ENCODE measurements at regions not wholly inside any gene's neighbourhood (a gene's known extent, or its start where the extent isn't known, plus 50 kb on each side); places are given as distances from the start of the nearest gene placed in this dataset.
"Not testable (repeated sequence)": the region's sequence is repeated elsewhere in the genome, so short reads cannot be mapped to it uniquely, and the experiment has no call there.

DNA sequence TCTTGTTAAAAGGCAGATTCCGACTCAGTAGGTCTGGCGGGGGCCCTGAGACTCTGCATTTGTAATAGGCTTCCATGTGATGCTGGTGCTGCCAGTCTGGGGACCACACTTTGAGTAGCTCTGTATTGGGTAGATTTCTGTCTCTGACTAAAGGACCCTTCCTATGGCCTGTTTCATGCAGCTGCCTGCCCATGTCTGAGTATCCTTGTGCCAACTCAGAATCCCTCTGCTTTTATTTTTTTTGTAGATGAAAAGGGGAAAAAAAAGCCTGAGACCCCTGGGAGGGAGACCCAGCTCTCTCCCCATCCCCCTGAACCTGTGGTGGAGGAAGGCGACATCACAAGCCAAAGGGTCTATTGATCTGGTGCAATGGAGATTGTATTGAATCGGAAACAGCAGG is 81.9 kb downstream of the EBLN2 start:
- intact Hi-C loops (cut with micrococcal nuclease): no loop called here
- Mint-ChIP-seq H3K36me3 (no peaks in the 10 kb centered on the region), H3K4me1 (no peaks in the 10 kb centered on the region), H3K9me3 (no peaks in the 10 kb centered on the region), H3K27ac (no peak overlapping the region), H3K4me3 (no peak overlapping the region), H3K27me3 (ENCODE audit: low read depth in 2 of 2) (peaks cover 0 to 7% of the 10 kb centered on the region in 2 donors)
- WGBS (ENCODE audit: insufficient coverage): 96% methylated on average over 4 of the region's 4 CpGs
- Histone ChIP-seq H3K9me3 (ENCODE audit: control insufficient read depth, insufficient read depth, low read length) (no peaks in the 10 kb centered on the region), H3K27ac (ENCODE audit: low read length) (no peak overlapping the region), H3K36me3 (ENCODE audit: control insufficient read depth, insufficient read depth, low read length) (no peaks in the 10 kb centered on the region), H3K27me3 (ENCODE audit: control insufficient read depth, insufficient read depth, low read length) (peaks cover 2% of the 10 kb centered on the region), H3K4me1 (ENCODE audit: control insufficient read depth, insufficient read depth, low read length) (no peaks in the 10 kb centered on the region), H3K4me3 (ENCODE audit: low read length) (no peak overlapping the region)
- TF ChIP-seq, protein P1, sequence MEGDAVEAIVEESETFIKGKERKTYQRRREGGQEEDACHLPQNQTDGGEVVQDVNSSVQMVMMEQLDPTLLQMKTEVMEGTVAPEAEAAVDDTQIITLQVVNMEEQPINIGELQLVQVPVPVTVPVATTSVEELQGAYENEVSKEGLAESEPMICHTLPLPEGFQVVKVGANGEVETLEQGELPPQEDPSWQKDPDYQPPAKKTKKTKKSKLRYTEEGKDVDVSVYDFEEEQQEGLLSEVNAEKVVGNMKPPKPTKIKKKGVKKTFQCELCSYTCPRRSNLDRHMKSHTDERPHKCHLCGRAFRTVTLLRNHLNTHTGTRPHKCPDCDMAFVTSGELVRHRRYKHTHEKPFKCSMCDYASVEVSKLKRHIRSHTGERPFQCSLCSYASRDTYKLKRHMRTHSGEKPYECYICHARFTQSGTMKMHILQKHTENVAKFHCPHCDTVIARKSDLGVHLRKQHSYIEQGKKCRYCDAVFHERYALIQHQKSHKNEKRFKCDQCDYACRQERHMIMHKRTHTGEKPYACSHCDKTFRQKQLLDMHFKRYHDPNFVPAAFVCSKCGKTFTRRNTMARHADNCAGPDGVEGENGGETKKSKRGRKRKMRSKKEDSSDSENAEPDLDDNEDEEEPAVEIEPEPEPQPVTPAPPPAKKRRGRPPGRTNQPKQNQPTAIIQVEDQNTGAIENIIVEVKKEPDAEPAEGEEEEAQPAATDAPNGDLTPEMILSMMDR (IDR thresholded peaks at IDR 0.05): no peak
- DNase-seq (no peak), ATAC-seq (no peak)

DNA sequence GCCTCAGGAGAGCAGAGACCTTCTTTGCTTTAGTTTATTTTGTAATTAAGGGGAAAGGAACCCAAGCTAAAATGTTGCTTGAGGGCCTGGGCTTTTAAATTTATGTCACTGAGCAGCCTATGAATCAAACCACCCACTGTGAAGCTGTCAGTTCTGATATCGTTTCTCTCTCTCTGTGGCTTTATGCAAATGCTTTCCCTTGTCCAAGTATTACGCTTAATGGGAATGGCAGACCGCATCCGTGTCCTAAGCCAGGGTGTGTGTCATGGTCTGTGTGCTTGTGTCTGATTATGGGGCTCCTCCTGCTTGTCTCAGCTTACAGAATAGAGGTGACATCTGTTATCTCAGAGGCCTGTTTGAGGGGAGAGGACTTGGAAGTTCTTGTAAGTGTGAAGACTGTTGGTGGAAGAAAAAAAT is 82.4 kb downstream of the EBLN2 start:
- H3K27me3 ChIP-seq (ENCODE audit: control insufficient read depth, insufficient read depth, low read length): peaks cover 2% of the 10 kb centered on the region
- TF ChIP-seq, protein P1 (IDR thresholded peaks at IDR 0.05): no peak
- no peak overlapping the region for H3K4me3 ChIP-seq (ENCODE audit: low read length)
- no peaks in the 10 kb centered on the region for H3K36me3 ChIP-seq (ENCODE audit: control insufficient read depth, insufficient read depth, low read length)
- H3K9me3 Mint-ChIP-seq: no peaks in the 10 kb centered on the region
- no peaks in the 10 kb centered on the region for H3K36me3 Mint-ChIP-seq
- H3K27ac Mint-ChIP-seq: no peak overlapping the region
- H3K9me3 ChIP-seq (ENCODE audit: control insufficient read depth, insufficient read depth, low read length): no peaks in the 10 kb centered on the region
- WGBS (ENCODE audit: insufficient coverage): 42% methylated on average over 4 of the region's 4 CpGs
- DNase-seq (no peak), ATAC-seq (no peak)
- peaks cover 0 to 8% of the 10 kb centered on the region in 2 donors for H3K27me3 Mint-ChIP-seq (ENCODE audit: low read depth in 2 of 2)
- no peaks in the 10 kb centered on the region for H3K4me1 Mint-ChIP-seq
- H3K27ac ChIP-seq (ENCODE audit: low read length): no peak overlapping the region
- intact Hi-C loops (cut with micrococcal nuclease): no loop called here
- no peaks in the 10 kb centered on the region for H3K4me1 ChIP-seq (ENCODE audit: control insufficient read depth, insufficient read depth, low read length)
- H3K4me3 Mint-ChIP-seq: no peak overlapping the region

DNA sequence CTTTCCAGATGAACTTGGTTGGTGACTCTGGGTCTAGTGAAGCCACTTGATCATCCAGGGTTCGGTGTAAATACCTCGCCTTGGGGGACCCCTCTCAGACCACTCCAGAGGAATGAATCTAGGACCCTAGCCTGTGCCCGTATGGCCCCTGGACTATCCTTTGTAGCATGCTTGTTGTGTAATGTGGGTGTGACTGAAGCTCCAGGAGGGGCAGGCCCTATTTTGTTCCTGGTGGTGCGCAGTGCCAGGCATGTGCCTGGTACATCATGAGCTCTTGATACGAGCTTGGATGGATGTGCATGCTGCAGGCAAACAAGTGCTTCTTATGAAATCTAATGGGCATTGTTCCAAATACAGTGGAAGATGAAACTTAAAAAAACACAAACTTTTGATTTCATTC is 82.8 kb downstream of the EBLN2 start:
- intact Hi-C loops (cut with micrococcal nuclease): no loop called here
- H3K4me3 ChIP-seq (ENCODE audit: low read length): no peak overlapping the region
- H3K27ac ChIP-seq (ENCODE audit: low read length): no peak overlapping the region
- H3K9me3 ChIP-seq (ENCODE audit: control insufficient read depth, insufficient read depth, low read length): no peaks in the 10 kb centered on the region
- no peaks in the 10 kb centered on the region for H3K36me3 ChIP-seq (ENCODE audit: control insufficient read depth, insufficient read depth, low read length)
- H3K4me1 ChIP-seq (ENCODE audit: control insufficient read depth, insufficient read depth, low read length): no peaks in the 10 kb centered on the region
- TF ChIP-seq, protein P1 (IDR thresholded peaks at IDR 0.05): no peak
- Mint-ChIP-seq H3K9me3 (no peaks in the 10 kb centered on the region), H3K4me3 (no peak overlapping the region), H3K36me3 (no peaks in the 10 kb centered on the region), H3K27ac (no peak overlapping the region), H3K4me1 (no peaks in the 10 kb centered on the region), H3K27me3 (ENCODE audit: low read depth in 2 of 2) (peaks cover 0 to 10% of the 10 kb centered on the region in 2 donors)
- WGBS (ENCODE audit: insufficient coverage): 79% methylated on average over 5 of the region's 5 CpGs
- ATAC-seq: no peak
- H3K27me3 ChIP-seq (ENCODE audit: control insufficient read depth, insufficient read depth, low read length): peaks cover 2% of the 10 kb centered on the region
- no peak for DNase-seq

DNA sequence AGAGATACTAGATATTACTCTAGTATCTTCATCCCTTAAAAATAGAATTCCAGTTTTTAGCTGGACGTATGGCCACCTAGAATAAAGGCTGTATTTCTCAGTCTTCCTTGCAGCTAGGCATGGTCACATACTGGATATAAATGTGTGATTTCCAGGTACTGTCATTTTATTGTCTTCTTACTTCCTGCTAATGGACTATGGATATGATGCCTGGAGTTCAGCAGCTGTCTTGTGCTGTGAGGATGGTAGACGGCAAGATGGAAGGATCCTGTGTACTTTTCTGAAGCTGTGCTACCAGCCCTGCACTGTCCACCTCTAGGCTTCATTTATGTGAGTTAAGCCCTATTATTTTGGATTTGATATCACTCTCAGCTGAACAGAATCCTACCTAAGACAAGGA is 83.4 kb downstream of the EBLN2 start:
- Histone ChIP-seq H3K27ac (ENCODE audit: low read length) (no peak overlapping the region), H3K4me3 (ENCODE audit: low read length) (no peak overlapping the region), H3K27me3 (ENCODE audit: control insufficient read depth, insufficient read depth, low read length) (peaks cover 2% of the 10 kb centered on the region), H3K36me3 (ENCODE audit: control insufficient read depth, insufficient read depth, low read length) (no peaks in the 10 kb centered on the region), H3K4me1 (ENCODE audit: control insufficient read depth, insufficient read depth, low read length) (no peaks in the 10 kb centered on the region), H3K9me3 (ENCODE audit: control insufficient read depth, insufficient read depth, low read length) (no peaks in the 10 kb centered on the region)
- H3K27me3 Mint-ChIP-seq (ENCODE audit: low read depth in 2 of 2): peaks cover 0 to 10% of the 10 kb centered on the region in 2 donors
- ATAC-seq (no peak), DNase-seq (no peak)
- TF ChIP-seq, protein P1 (IDR thresholded peaks at IDR 0.05): no peak
- no peaks in the 10 kb centered on the region for H3K9me3 Mint-ChIP-seq
- WGBS (ENCODE audit: insufficient coverage): 92% methylated on average over 2 of the region's 2 CpGs
- no peaks in the 10 kb centered on the region for H3K4me1 Mint-ChIP-seq
- no peak overlapping the region for H3K27ac Mint-ChIP-seq
- no peak overlapping the region for H3K4me3 Mint-ChIP-seq
- intact Hi-C loops (cut with micrococcal nuclease): no loop called here
- H3K36me3 Mint-ChIP-seq: no peaks in the 10 kb centered on the region

DNA sequence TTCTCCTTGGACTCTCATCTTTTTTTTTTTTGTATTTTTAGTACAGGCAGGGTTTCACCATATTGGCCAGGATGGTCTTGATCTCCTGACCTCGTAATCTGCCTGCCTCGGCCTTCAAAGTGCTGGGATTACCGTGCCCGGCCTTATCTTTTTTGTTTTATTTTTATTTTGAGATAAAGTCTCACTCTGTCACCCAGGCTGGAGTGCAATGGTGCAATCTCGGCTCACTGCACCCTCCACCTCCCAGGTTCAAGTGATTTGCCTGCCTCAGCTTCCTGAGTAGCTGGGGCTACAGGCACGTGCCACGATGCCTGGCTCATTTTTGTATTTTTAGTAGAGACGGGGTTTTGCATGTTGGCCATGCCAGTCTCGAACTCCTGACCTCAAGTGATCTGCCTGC is 86.0 kb downstream of the EBLN2 start:
- H3K27me3 ChIP-seq (ENCODE audit: control insufficient read depth, insufficient read depth, low read length); H3K9me3 ChIP-seq (ENCODE audit: control insufficient read depth, insufficient read depth, low read length); DNase-seq; H3K4me1 ChIP-seq (ENCODE audit: control insufficient read depth, insufficient read depth, low read length); H3K36me3 Mint-ChIP-seq; H3K27ac ChIP-seq (ENCODE audit: low read length); H3K4me3 Mint-ChIP-seq; ATAC-seq; H3K27me3 Mint-ChIP-seq (ENCODE audit: low read depth in 2 of 2); H3K4me1 Mint-ChIP-seq; H3K27ac Mint-ChIP-seq; intact Hi-C loops (cut with micrococcal nuclease); H3K4me3 ChIP-seq (ENCODE audit: low read length); H3K36me3 ChIP-seq (ENCODE audit: control insufficient read depth, insufficient read depth, low read length); H3K9me3 Mint-ChIP-seq: not testable (repeated sequence)
- 78% methylated on average over 9 of the region's 9 CpGs for WGBS (ENCODE audit: insufficient coverage)
